Skeletal muscle cell (primary cell): ENCODE measurements at regions not wholly inside any gene's neighbourhood (a gene's known extent, or its start where the extent isn't known, plus 50 kb on each side); places are given as distances from the start of the nearest gene placed in this dataset.

Experiments
- DNase-seq: peaks from one replicate; pipeline ENCODE4 v3.0.0-alpha.2; 2010; ENCODE audit warnings: low read depth
- H3K4me3 ChIP-seq: 2 replicates; pipeline ENCODE4 v1.5.1; 2011; ENCODE audit warnings: low read depth, mild to moderate bottlenecking, control low read depth, low read length, moderate library complexity

- DNase-seq: no peak
- no peak overlapping the region for H3K4me3 ChIP-seq
Measured at GRCh38 chr20:54407459-54407858, 67.9 kb upstream of the DOK5 start.

GRCh38 chr20:54415967-54416366 lies 59.4 kb upstream of the DOK5 start:
- no peak for DNase-seq
- H3K4me3 ChIP-seq: no peak overlapping the region

GRCh38 chr20:54416770-54417169 lies 58.6 kb upstream of the DOK5 start:
- no peak for DNase-seq
- no peak overlapping the region for H3K4me3 ChIP-seq

- no peak overlapping the region for H3K4me3 ChIP-seq
- no peak for DNase-seq
Measured at GRCh38 chr20:54419531-54419930, 55.9 kb upstream of the DOK5 start.
